ENCODE measurements at regions not wholly inside any gene's neighbourhood (a gene's known extent, or its start where the extent isn't known, plus 50 kb on each side); places are given as distances from the start of the nearest gene placed in this dataset.
"Not testable (repeated sequence)": the region's sequence is repeated elsewhere in the genome, so short reads cannot be mapped to it uniquely, and the experiment has no call there.

DNA sequence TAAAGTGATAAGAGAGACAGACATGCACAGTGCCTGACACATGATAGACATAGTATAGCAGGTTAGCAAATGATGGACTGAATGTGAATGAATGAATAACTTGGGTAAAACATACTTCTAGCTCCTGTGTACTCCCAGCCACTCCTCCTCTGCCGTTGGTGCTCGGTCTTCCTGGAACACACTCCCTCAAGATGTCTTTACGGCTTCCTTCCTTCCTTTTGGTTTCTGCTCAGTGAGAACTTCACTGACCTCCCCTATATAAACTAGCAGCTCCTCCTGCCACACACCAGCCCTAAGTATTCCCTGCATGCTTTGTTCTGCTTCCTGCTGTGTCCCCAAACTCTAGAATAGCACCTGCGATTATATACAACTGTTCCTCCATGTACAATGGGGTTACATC, 50.2 kb downstream of the RAD54L2 start:
- TF ChIP-seq, protein P1, sequence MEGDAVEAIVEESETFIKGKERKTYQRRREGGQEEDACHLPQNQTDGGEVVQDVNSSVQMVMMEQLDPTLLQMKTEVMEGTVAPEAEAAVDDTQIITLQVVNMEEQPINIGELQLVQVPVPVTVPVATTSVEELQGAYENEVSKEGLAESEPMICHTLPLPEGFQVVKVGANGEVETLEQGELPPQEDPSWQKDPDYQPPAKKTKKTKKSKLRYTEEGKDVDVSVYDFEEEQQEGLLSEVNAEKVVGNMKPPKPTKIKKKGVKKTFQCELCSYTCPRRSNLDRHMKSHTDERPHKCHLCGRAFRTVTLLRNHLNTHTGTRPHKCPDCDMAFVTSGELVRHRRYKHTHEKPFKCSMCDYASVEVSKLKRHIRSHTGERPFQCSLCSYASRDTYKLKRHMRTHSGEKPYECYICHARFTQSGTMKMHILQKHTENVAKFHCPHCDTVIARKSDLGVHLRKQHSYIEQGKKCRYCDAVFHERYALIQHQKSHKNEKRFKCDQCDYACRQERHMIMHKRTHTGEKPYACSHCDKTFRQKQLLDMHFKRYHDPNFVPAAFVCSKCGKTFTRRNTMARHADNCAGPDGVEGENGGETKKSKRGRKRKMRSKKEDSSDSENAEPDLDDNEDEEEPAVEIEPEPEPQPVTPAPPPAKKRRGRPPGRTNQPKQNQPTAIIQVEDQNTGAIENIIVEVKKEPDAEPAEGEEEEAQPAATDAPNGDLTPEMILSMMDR (IDR thresholded peaks at IDR 0.05; ENCODE audit: low read depth, low read length) = no peak
- DNase-seq (ENCODE audit: low read depth in 2 of 2) = no peak
- no peak overlapping the region for H3K4me3 ChIP-seq (replicated peaks in 1 of 2; ENCODE audit: low read depth in 2 of 2, low read length in 2 of 2)

DNA sequence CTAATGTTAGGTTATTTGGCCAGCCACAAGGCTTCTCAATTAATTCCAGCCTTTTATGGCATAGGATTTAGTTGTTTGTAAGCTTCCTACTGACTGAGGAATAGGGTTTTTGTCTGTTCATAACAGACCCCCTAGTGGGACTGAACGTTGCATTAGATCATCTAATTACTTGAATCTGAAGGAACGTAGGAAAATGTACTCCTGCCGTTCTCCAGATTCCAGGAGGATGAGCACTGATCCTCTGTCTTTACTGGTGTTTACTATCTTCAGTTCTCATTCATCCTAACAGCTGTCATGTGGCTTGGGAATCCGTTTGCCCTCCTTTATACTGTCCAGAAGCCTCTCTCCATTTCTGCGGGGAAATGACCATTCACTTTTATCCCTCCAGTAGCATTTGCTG, 52.7 kb downstream of the RAD54L2 start:
- TF ChIP-seq, protein P1 (IDR thresholded peaks at IDR 0.05; ENCODE audit: low read depth, low read length) = no peak
- DNase-seq (ENCODE audit: low read depth in 2 of 2) = no peak
- no peak overlapping the region for H3K4me3 ChIP-seq (replicated peaks in 1 of 2; ENCODE audit: low read depth in 2 of 2, low read length in 2 of 2)

DNA sequence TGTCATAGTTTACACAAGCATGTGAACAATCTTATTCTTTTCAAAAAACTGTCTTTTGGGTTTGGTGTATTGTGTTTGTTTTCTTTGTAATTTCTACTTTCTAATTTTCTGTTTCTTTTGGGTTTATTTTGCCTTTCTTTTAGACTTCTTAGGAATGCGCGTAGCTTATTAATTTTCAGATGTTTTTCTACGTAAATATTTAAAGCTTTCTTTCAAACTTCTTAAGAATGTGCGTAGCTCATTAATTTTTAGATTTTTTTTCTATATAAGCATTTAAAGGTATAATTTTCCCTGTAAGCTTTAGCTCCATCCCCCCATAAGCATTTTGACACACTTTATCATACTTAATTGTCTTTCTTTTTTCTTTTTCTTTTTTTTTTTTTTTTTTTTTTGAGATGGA, 55.2 kb downstream of the RAD54L2 start:
- TF ChIP-seq, protein P1 (IDR thresholded peaks at IDR 0.05; ENCODE audit: low read depth, low read length) = no peak
- no peak overlapping the region for H3K4me3 ChIP-seq (replicated peaks in 1 of 2; ENCODE audit: low read depth in 2 of 2, low read length in 2 of 2)
- no peak for DNase-seq (ENCODE audit: low read depth in 2 of 2)

DNA sequence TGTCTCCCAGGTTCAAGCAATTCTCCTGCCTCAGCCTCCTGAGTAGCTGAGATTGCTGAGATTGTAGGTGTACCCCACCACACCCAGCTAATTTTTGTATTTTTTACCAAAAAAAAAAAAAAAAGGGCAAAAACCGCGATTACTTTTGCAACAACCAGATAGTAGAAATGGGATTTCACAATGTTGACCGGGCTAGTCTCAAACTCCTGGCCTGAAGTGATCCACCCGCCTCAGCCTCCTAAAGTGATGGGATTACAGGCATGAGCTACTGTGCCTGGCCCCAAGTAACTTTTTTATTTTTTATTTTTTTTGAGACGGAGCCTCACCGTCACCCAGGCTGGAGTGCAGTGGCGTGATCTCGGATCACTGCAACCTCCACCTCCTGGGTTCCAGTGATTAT, 61.1 kb downstream of the RAD54L2 start:
- H3K4me3 ChIP-seq (replicated peaks in 1 of 2; ENCODE audit: low read depth in 2 of 2, low read length in 2 of 2); DNase-seq (ENCODE audit: low read depth in 2 of 2): not testable (repeated sequence)

DNA sequence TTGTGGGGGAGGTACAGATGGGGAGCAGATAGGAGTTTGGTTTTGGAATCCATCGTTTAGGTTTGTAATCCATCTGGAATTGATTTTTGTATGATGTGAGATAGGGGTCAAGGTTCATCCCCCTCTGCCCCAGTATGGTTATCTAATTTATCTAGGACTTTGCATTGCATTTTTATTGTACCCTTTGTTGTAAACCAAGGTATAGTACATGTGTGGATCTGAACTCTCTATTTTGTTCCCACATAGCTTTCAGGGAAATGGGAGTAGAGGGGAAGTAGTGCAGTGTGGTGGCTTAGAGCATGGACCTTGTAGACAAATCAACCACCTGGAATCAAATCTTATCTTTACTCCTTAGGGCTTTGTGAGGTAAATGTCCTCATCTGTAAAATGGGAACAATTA, 65.7 kb downstream of the RAD54L2 start:
- H3K4me3 ChIP-seq (replicated peaks in 1 of 2; ENCODE audit: low read depth in 2 of 2, low read length in 2 of 2) = no peak overlapping the region

DNA sequence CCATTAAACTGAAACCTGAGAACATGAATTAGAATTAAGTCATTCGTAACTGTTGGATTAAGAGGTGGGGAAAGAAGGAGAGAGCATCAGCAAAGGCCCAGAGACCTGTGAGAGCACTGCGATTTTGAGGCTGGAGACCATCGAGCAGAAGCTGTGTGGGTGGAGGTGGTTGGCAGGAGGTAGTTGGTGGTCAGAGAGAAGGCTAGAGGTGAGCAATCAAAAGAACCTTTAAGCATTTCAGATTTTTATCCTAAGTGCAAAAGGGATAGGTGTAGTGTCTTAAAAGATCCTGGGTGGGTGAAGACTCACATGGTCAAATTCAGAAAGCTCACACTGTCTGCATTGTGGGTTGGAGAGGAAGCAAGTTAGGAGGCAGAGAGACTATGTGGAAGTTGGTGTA, 65.1 kb upstream of the TEX264 start:
- TF ChIP-seq, protein P1 (IDR thresholded peaks at IDR 0.05; ENCODE audit: low read depth, low read length) = no peak
- H3K4me3 ChIP-seq (replicated peaks in 1 of 2; ENCODE audit: low read depth in 2 of 2, low read length in 2 of 2) = no peak overlapping the region
- no peak for DNase-seq (ENCODE audit: low read depth in 2 of 2)

More for the DNA sequence above, 65.7 kb downstream of the RAD54L2 start:
- no peak for DNase-seq (ENCODE audit: low read depth in 2 of 2)
- TF ChIP-seq, protein P1 (IDR thresholded peaks at IDR 0.05; ENCODE audit: low read depth, low read length) = no peak

DNA sequence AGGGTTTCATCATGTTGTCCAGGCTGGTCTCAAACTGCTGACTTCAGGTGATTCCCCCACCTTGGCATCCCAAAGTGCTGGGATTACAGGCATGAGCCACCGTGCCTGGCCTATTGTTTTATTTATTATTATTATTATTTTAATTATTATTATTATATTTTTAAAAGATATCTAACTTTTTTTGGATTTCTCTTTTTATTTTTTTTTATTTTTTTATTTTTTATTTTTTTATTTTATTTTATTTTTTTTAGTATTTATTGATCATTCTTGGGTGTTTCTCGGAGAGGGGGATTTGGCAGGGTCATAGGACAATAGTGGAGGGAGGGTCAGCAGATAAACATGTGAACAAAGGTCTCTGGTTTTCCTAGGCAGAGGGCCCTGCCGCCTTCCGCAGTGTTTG, 64.2 kb upstream of the TEX264 start:
- H3K4me3 ChIP-seq (replicated peaks in 1 of 2; ENCODE audit: low read depth in 2 of 2, low read length in 2 of 2); DNase-seq (ENCODE audit: low read depth in 2 of 2): not testable (repeated sequence)

DNA sequence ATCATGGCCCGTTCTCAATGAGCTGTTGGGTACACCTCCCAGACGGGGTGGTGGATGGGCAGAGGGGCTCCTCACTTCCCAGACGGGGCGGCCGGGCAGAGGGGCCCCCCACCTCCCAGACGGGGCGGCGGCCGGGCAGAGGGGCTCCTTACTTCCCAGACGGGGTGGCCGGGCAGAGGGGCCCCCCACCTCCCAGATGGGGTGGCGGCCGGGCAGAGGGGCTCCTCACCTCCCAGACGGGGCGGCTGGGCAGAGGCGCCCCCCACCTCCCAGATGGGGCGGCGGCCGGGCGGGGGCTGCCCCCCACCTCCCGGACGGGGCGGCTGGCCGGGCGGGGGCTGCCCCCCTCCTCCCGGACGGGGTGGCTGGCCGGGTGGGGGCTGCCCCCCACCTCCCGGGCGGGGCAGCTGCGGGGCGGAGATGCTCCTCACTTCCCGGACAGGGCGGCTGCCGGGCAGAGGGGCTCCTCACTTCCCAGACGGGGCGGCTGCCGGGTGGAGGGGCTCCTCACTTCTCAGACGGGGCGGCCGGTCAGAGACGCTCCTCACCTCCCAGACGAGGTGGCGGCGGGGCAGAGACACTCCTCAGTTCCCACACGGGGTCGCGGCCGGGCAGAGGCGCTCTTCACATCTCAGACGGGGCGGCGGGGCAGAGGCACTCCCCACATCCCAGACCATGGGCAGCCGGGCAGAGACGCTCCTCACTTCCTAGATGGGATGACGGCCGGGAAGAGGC, 63.3 kb upstream of the TEX264 start:
- not testable (repeated sequence) for H3K4me3 ChIP-seq (replicated peaks in 1 of 2; ENCODE audit: low read depth in 2 of 2, low read length in 2 of 2); DNase-seq (ENCODE audit: low read depth in 2 of 2)
